ENCODE measurements at regions not wholly inside any gene's neighbourhood (a gene's known extent, or its start where the extent isn't known, plus 50 kb on each side); places are given as distances from the start of the nearest gene placed in this dataset.

DNA sequence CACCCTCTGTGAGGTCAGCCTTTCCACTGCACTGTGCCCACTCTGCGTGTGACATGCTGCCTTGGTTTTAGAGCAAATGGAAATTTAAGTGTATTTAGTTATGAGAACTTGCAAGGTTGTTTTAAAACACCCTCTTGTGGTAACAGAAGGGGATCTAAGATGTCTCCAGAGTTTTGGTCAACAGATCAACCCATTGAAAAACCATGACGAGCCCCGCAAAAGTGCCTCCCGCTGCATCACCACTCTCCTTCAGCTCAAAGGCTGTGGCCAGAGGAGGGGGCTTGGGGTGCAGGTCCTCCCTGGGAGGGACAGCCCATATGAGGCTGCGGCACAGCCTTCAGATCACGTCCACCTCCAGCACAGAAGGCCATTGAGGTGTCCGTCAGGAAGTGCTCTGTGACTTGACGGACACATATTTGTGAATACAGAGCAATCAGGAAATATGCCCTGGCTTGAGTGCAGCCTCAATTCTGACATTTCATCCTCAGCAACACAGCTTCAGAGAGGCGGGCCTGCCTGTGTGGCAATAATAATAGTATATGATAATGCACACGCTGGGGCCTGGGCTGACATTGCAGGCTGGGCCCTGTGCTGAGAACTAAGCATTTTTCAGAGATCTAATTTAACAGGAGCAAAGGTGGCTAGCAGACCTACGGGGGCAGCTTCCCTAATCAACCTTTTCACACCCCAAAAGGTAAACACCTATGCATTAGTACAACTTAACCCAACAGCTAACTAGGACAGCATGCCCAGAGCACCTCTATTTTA lies 213.9 kb downstream of the ANAPC1 start:
- TF ChIP-seq, protein P1, sequence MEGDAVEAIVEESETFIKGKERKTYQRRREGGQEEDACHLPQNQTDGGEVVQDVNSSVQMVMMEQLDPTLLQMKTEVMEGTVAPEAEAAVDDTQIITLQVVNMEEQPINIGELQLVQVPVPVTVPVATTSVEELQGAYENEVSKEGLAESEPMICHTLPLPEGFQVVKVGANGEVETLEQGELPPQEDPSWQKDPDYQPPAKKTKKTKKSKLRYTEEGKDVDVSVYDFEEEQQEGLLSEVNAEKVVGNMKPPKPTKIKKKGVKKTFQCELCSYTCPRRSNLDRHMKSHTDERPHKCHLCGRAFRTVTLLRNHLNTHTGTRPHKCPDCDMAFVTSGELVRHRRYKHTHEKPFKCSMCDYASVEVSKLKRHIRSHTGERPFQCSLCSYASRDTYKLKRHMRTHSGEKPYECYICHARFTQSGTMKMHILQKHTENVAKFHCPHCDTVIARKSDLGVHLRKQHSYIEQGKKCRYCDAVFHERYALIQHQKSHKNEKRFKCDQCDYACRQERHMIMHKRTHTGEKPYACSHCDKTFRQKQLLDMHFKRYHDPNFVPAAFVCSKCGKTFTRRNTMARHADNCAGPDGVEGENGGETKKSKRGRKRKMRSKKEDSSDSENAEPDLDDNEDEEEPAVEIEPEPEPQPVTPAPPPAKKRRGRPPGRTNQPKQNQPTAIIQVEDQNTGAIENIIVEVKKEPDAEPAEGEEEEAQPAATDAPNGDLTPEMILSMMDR (IDR thresholded peaks at IDR 0.05), result no peak
- no peak for TF ChIP-seq POLR2A (IDR thresholded peaks at IDR 0.05)

Data from esophagus squamous epithelium (tissue), 4 donors.